ENCODE measurements at regions not wholly inside any gene's neighbourhood (a gene's known extent, or its start where the extent isn't known, plus 50 kb on each side); places are given as distances from the start of the nearest gene placed in this dataset.

DNA sequence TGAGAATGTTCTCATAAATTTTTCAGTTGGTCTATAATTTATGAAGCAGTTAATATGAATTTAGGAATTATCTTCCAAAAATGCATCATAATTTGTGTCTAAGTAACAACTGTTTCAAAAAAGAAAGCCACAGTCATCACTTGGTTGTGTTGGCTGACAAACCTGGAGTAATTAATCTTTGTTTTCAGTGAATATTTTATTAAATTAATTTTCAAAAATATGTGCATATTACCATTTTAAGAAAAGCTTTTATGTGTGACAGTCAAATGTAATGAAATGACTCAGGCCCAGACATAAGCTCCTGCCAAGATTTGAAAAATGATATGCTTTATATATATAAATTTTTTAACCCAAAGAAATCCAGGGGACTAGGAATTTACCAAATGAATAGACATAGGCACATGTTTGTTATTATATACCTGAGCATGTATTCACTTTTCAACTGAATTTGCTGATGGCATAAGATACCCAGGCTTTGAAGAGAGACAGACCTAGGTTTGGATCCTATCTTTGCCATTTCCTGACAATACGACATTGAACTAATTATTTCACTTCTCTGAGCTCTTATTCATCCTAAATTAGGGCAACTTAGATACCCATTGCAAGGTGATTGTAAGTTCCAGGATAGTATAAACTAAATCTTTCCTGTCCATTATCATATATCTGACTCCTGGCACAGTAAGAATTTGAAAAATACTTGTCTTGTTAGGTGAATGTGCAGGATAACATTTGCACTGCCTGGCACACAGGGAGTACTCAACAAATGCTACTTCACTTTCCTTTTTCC is 729.5 kb upstream of the ADGRL2 start:
- Histone ChIP-seq H3K27ac (ENCODE audit: low read depth, low read length) (no peak overlapping the region), H3K4me1 (ENCODE audit: insufficient read depth, low read length) (no peaks in the 10 kb centered on the region), H3K36me3 (ENCODE audit: insufficient read depth, low read length) (no peaks in the 10 kb centered on the region)

GRCh38 chr1:81069856-81070255 is 730.9 kb upstream of the ADGRL2 start:
- Histone ChIP-seq H3K27me3 (ENCODE audit: control insufficient read depth in 1 of 2, insufficient read depth in 2 of 2, low read length in 2 of 2) (no peaks in the 10 kb centered on the region), H3K9ac (ENCODE audit: low read length) (no peak overlapping the region)

More for the DNA sequence above, 729.5 kb upstream of the ADGRL2 start:
- H3K4me3 ChIP-seq (ENCODE audit: low read depth in 1 of 2, low read length in 2 of 2) = no peak overlapping the region
- no peaks in the 10 kb centered on the region for H3K27me3 ChIP-seq (ENCODE audit: control insufficient read depth in 1 of 2, insufficient read depth in 2 of 2, low read length in 2 of 2)
- H3K9me3 ChIP-seq (ENCODE audit: low read length) = no peaks in the 10 kb centered on the region
- H3K9ac ChIP-seq (ENCODE audit: low read length) = no peak overlapping the region

DNA sequence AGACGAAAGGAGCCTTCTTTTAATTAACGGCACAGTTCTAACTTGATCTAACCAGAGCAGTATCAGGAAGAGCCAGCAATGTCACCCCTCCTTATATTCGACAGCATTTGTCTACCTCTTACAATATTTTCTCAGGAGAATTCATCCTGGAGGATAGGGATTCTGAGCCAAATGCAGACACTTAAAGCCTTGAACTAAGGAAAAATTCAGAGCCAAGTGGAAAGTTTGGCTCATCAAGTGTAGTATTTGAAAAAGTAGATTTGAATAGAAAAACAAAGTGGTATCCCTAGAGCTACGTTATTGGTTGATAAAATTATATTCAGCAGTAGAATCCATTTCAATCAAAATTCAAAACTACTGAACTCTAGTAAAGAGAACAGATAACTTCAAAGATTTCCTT is 732.0 kb upstream of the ADGRL2 start:
- Histone ChIP-seq H3K9me3 (ENCODE audit: low read length) (no peaks in the 10 kb centered on the region), H3K4me3 (ENCODE audit: low read depth in 1 of 2, low read length in 2 of 2) (no peak overlapping the region), H3K27me3 (ENCODE audit: control insufficient read depth in 1 of 2, insufficient read depth in 2 of 2, low read length in 2 of 2) (no peaks in the 10 kb centered on the region), H3K27ac (ENCODE audit: low read depth, low read length) (no peak overlapping the region), H3K4me1 (ENCODE audit: insufficient read depth, low read length) (no peaks in the 10 kb centered on the region), H3K9ac (ENCODE audit: low read length) (no peak overlapping the region), H3K36me3 (ENCODE audit: insufficient read depth, low read length) (no peaks in the 10 kb centered on the region)

More at GRCh38 chr1:81069856-81070255, 730.9 kb upstream of the ADGRL2 start:
- no peaks in the 10 kb centered on the region for H3K9me3 ChIP-seq (ENCODE audit: low read length)
- no peak overlapping the region for H3K4me3 ChIP-seq (ENCODE audit: low read depth in 1 of 2, low read length in 2 of 2)
- H3K4me1 ChIP-seq (ENCODE audit: insufficient read depth, low read length) = no peaks in the 10 kb centered on the region
- no peak overlapping the region for H3K27ac ChIP-seq (ENCODE audit: low read depth, low read length)
- H3K36me3 ChIP-seq (ENCODE audit: insufficient read depth, low read length) = no peaks in the 10 kb centered on the region

GRCh38 chr1:81053826-81054225 is 746.9 kb upstream of the ADGRL2 start:
- H3K36me3 ChIP-seq (ENCODE audit: insufficient read depth, low read length) = no peaks in the 10 kb centered on the region
- no peaks in the 10 kb centered on the region for H3K9me3 ChIP-seq (ENCODE audit: low read length)
- H3K27me3 ChIP-seq (ENCODE audit: control insufficient read depth in 1 of 2, insufficient read depth in 2 of 2, low read length in 2 of 2) = no peaks in the 10 kb centered on the region
- H3K4me1 ChIP-seq (ENCODE audit: insufficient read depth, low read length) = no peaks in the 10 kb centered on the region
- no peak overlapping the region for H3K27ac ChIP-seq (ENCODE audit: low read depth, low read length)
- H3K4me3 ChIP-seq (ENCODE audit: low read depth in 1 of 2, low read length in 2 of 2) = no peak overlapping the region
- H3K9ac ChIP-seq (ENCODE audit: low read length) = no peak overlapping the region

DNA sequence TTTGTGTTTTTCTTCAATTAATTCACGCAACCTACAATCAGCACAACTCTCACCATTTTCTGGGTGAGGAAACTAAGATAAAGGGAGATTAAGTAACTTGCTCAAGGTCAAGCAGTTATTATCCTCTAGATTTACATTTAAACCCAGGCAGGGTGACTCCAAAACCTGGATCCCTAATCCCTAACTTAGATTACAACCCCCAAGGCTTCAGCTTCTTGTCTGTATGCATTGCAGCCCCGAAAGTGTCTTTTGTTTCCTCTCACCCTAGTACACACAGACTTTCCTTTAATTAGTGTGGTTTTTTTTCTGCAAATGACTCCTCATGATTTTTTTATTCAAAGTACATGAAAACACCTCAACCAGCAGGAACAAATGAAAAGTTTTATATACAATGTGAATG is 748.6 kb upstream of the ADGRL2 start:
- Histone ChIP-seq H3K9me3 (ENCODE audit: low read length) (no peaks in the 10 kb centered on the region), H3K4me3 (ENCODE audit: low read depth in 1 of 2, low read length in 2 of 2) (no peak overlapping the region), H3K27me3 (ENCODE audit: control insufficient read depth in 1 of 2, insufficient read depth in 2 of 2, low read length in 2 of 2) (no peaks in the 10 kb centered on the region), H3K36me3 (ENCODE audit: insufficient read depth, low read length) (no peaks in the 10 kb centered on the region), H3K9ac (ENCODE audit: low read length) (no peak overlapping the region), H3K4me1 (ENCODE audit: insufficient read depth, low read length) (no peaks in the 10 kb centered on the region), H3K27ac (ENCODE audit: low read depth, low read length) (no peak overlapping the region)

GRCh38 chr1:81050390-81050789 is 750.3 kb upstream of the ADGRL2 start:
- Histone ChIP-seq H3K9ac (ENCODE audit: low read length) (no peak overlapping the region), H3K27ac (ENCODE audit: low read depth, low read length) (no peak overlapping the region), H3K36me3 (ENCODE audit: insufficient read depth, low read length) (no peaks in the 10 kb centered on the region), H3K4me1 (ENCODE audit: insufficient read depth, low read length) (no peaks in the 10 kb centered on the region), H3K27me3 (ENCODE audit: control insufficient read depth in 1 of 2, insufficient read depth in 2 of 2, low read length in 2 of 2) (no peaks in the 10 kb centered on the region), H3K9me3 (ENCODE audit: low read length) (no peaks in the 10 kb centered on the region), H3K4me3 (ENCODE audit: low read depth in 1 of 2, low read length in 2 of 2) (no peak overlapping the region)

- Histone ChIP-seq H3K9ac (ENCODE audit: low read length) (no peak overlapping the region), H3K36me3 (ENCODE audit: insufficient read depth, low read length) (no peaks in the 10 kb centered on the region), H3K4me1 (ENCODE audit: insufficient read depth, low read length) (peaks cover 3% of the 10 kb centered on the region), H3K9me3 (ENCODE audit: low read length) (no peaks in the 10 kb centered on the region), H3K4me3 (ENCODE audit: low read depth in 1 of 2, low read length in 2 of 2) (no peak overlapping the region), H3K27me3 (ENCODE audit: control insufficient read depth in 1 of 2, insufficient read depth in 2 of 2, low read length in 2 of 2) (no peaks in the 10 kb centered on the region), H3K27ac (ENCODE audit: low read depth, low read length) (no peak overlapping the region)
These were observed 756.0 kb upstream of the ADGRL2 start for GRCh38 chr1:81044708-81045107.

GRCh38 chr1:81042225-81042624 is 758.5 kb upstream of the ADGRL2 start:
- Histone ChIP-seq H3K4me3 (ENCODE audit: low read depth in 1 of 2, low read length in 2 of 2) (no peak overlapping the region), H3K27ac (ENCODE audit: low read depth, low read length) (no peak overlapping the region), H3K9ac (ENCODE audit: low read length) (no peak overlapping the region), H3K27me3 (ENCODE audit: control insufficient read depth in 1 of 2, insufficient read depth in 2 of 2, low read length in 2 of 2) (no peaks in the 10 kb centered on the region), H3K4me1 (ENCODE audit: insufficient read depth, low read length) (peaks cover 3% of the 10 kb centered on the region), H3K9me3 (ENCODE audit: low read length) (no peaks in the 10 kb centered on the region), H3K36me3 (ENCODE audit: insufficient read depth, low read length) (no peaks in the 10 kb centered on the region)

GRCh38 chr1:81034291-81034690 is 766.4 kb upstream of the ADGRL2 start:
- H3K9me3 ChIP-seq (ENCODE audit: low read length) = no peaks in the 10 kb centered on the region
- H3K9ac ChIP-seq (ENCODE audit: low read length) = no peak overlapping the region
- no peaks in the 10 kb centered on the region for H3K4me1 ChIP-seq (ENCODE audit: insufficient read depth, low read length)
- H3K27ac ChIP-seq (ENCODE audit: low read depth, low read length) = no peak overlapping the region
- H3K27me3 ChIP-seq (ENCODE audit: control insufficient read depth in 1 of 2, insufficient read depth in 2 of 2, low read length in 2 of 2) = no peaks in the 10 kb centered on the region
- H3K36me3 ChIP-seq (ENCODE audit: insufficient read depth, low read length) = no peaks in the 10 kb centered on the region
- no peak overlapping the region for H3K4me3 ChIP-seq (ENCODE audit: low read depth in 1 of 2, low read length in 2 of 2)

DNA sequence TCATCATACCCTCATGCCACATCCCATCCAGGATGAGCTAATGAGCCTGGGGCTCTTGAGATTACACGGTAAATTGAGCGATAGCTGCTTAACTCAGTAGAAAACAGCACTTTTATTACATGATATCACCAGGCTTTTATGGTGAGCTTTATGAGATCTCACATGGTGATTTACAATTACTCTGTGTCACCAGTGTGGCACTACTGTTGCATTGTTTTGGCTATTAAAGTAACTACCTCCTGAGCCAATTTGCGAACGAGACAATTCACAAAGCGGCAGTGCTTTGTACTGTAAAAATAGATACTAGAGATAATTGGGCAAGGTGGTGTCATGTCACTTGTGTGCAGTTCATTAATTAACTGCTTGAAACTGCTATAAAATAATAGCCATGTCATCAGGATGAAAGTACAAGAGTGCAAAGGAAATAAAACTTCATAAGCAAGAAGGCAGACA is 767.7 kb upstream of the ADGRL2 start:
- no peak overlapping the region for H3K27ac ChIP-seq (ENCODE audit: low read depth, low read length)
- no peaks in the 10 kb centered on the region for H3K27me3 ChIP-seq (ENCODE audit: control insufficient read depth in 1 of 2, insufficient read depth in 2 of 2, low read length in 2 of 2)
- H3K4me1 ChIP-seq (ENCODE audit: insufficient read depth, low read length) = no peaks in the 10 kb centered on the region
- H3K36me3 ChIP-seq (ENCODE audit: insufficient read depth, low read length) = no peaks in the 10 kb centered on the region
- H3K9me3 ChIP-seq (ENCODE audit: low read length) = no peaks in the 10 kb centered on the region
- no peak overlapping the region for H3K9ac ChIP-seq (ENCODE audit: low read length)
- no peak overlapping the region for H3K4me3 ChIP-seq (ENCODE audit: low read depth in 1 of 2, low read length in 2 of 2)

GRCh38 chr1:81032374-81032773 is 768.4 kb upstream of the ADGRL2 start:
- no peaks in the 10 kb centered on the region for H3K9me3 ChIP-seq (ENCODE audit: low read length)
- no peak overlapping the region for H3K9ac ChIP-seq (ENCODE audit: low read length)
- no peak overlapping the region for H3K4me3 ChIP-seq (ENCODE audit: low read depth in 1 of 2, low read length in 2 of 2)
- H3K27me3 ChIP-seq (ENCODE audit: control insufficient read depth in 1 of 2, insufficient read depth in 2 of 2, low read length in 2 of 2) = no peaks in the 10 kb centered on the region
- H3K36me3 ChIP-seq (ENCODE audit: insufficient read depth, low read length) = no peaks in the 10 kb centered on the region
- H3K27ac ChIP-seq (ENCODE audit: low read depth, low read length) = no peak overlapping the region
- no peaks in the 10 kb centered on the region for H3K4me1 ChIP-seq (ENCODE audit: insufficient read depth, low read length)

- Histone ChIP-seq H3K4me3 (ENCODE audit: low read depth in 1 of 2, low read length in 2 of 2) (no peak overlapping the region), H3K36me3 (ENCODE audit: insufficient read depth, low read length) (no peaks in the 10 kb centered on the region), H3K27me3 (ENCODE audit: control insufficient read depth in 1 of 2, insufficient read depth in 2 of 2, low read length in 2 of 2) (no peaks in the 10 kb centered on the region), H3K27ac (ENCODE audit: low read depth, low read length) (no peak overlapping the region), H3K9ac (ENCODE audit: low read length) (no peak overlapping the region), H3K4me1 (ENCODE audit: insufficient read depth, low read length) (no peaks in the 10 kb centered on the region), H3K9me3 (ENCODE audit: low read length) (no peaks in the 10 kb centered on the region)
These were observed 770.3 kb upstream of the ADGRL2 start for GRCh38 chr1:81030441-81030840.
